Natural killer cell (primary cell): ENCODE measurements at regions not wholly inside any gene's neighbourhood (a gene's known extent, or its start where the extent isn't known, plus 50 kb on each side); places are given as distances from the start of the nearest gene placed in this dataset.

Experiments
- ATAC-seq, 3 donors: fragments of 150-1000 bp in 2 of 3; fragments of 200-7000 bp in 1 of 3; cut with Tn5 transposase; 1 replicate in 1 of 3; 2 replicates in 2 of 3; pipeline ENCODE4 v1.10.0; 2021; ENCODE audit warnings: mild to moderate bottlenecking in 2 of 3, moderate library complexity in 2 of 3
- DNase-seq, 2 donors: peaks; one replicate each; pipeline versions ENCODE4 v3.0.0 to v3.0.0-alpha.2; 2013 to 2021; ENCODE audit warnings: mixed read lengths in 1 of 2
- H3K27ac ChIP-seq: one replicate; pipeline ENCODE4 v1.5.1; 2013; ENCODE audit warnings: mild to moderate bottlenecking, low read length
- H3K27me3 ChIP-seq: one replicate; pipeline ENCODE4 v1.6.1; 2013; ENCODE audit warnings: low read length; ENCODE audit not compliant: control insufficient read depth, insufficient read depth
- H3K36me3 ChIP-seq: one replicate; pipeline ENCODE4 v1.6.1; 2013; ENCODE audit warnings: low read length; ENCODE audit not compliant: control insufficient read depth, insufficient read depth
- H3K4me1 ChIP-seq: one replicate; pipeline ENCODE4 v1.6.1; 2013; ENCODE audit warnings: low read length; ENCODE audit not compliant: control insufficient read depth, insufficient read depth
- H3K4me3 ChIP-seq: one replicate; pipeline ENCODE4 v1.5.1; 2013; ENCODE audit warnings: low read length
- H3K9me3 ChIP-seq: one replicate; pipeline ENCODE4 v1.6.1; 2013; ENCODE audit warnings: low read length; ENCODE audit not compliant: control insufficient read depth, insufficient read depth
- H3K27ac Mint-ChIP-seq, 2 donors: one replicate each; pipeline ENCODE4 v1.8.0; 2022; ENCODE audit warnings: mild to moderate bottlenecking in 2 of 2, mixed read lengths in 2 of 2, moderate library complexity in 1 of 2
- H3K27me3 Mint-ChIP-seq, 2 donors: one replicate each; pipeline ENCODE4 v1.8.0; 2022; ENCODE audit warnings: low read depth in 2 of 2, mixed read lengths in 2 of 2
- H3K36me3 Mint-ChIP-seq: one replicate; pipeline ENCODE4 v1.8.0; 2022; ENCODE audit warnings: mixed read lengths
- H3K4me1 Mint-ChIP-seq, 2 donors: one replicate each; pipeline ENCODE4 v1.8.0; 2022; ENCODE audit warnings: mixed read lengths in 2 of 2
- H3K4me3 Mint-ChIP-seq: one replicate; pipeline ENCODE4 v1.8.0; 2022; ENCODE audit warnings: mild to moderate bottlenecking, moderate library complexity, mixed read lengths
- H3K9me3 Mint-ChIP-seq, 2 donors: one replicate each; pipeline ENCODE4 v1.8.0; 2022; ENCODE audit warnings: mixed read lengths in 2 of 2
- WGBS: methylation state at CpG from one replicate; pipeline ENCODE4 v1.1.7; 2013; ENCODE audit warnings: missing lambda C conversion rate; ENCODE audit not compliant: insufficient coverage; 5-methylcytosine and 5-hydroxymethylcytosine counted together
- intact Hi-C: fragments of 100-400 bp; cut with micrococcal nuclease; formaldehyde crosslinking; loops from one replicate; pipeline ENCODE4 v1.14.2; 2022
- TF ChIP-seq, protein P1 (sequence below): fragments of 200-600 bp; IDR thresholded peaks from one replicate; pipeline ENCODE4 v1.8.0; 2022; ENCODE audit warnings: antibody characterized with exemption

DNA sequence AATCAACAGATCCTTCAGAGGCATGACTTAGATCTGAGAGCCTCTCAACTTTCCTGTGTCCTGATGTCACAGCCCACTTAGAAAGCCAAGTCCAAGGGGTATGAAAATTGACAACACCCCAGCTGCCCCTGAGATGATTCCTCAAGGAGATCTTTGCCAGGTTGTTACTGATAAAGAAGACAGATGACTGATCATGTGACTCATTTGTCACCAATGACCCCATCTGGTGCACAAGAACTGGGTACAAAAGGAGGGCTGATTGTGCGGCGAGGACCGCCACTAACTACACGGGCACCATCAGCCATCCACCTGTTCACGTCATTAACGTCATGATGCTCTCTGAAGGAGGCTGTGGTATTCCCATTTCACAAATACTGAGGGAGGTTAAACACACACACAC is 583.2 kb upstream of the KLF4 start:
- no peak for ATAC-seq
- Histone ChIP-seq H3K4me1 (no peaks in the 10 kb centered on the region), H3K27ac (no peak overlapping the region), H3K36me3 (no peaks in the 10 kb centered on the region), H3K27me3 (no peaks in the 10 kb centered on the region), H3K9me3 (no peaks in the 10 kb centered on the region), H3K4me3 (no peak overlapping the region)
- Mint-ChIP-seq H3K27me3 (no peaks in the 10 kb centered on the region), H3K9me3 (peaks cover 0 to 3% of the 10 kb centered on the region in 2 donors), H3K36me3 (no peaks in the 10 kb centered on the region), H3K27ac (no peak overlapping the region), H3K4me3 (no peak overlapping the region), H3K4me1 (no peaks in the 10 kb centered on the region)
- 90% methylated on average over 6 of the region's 6 CpGs for WGBS
- DNase-seq = no peak
- intact Hi-C loops = no loop called here
- TF ChIP-seq, protein P1, sequence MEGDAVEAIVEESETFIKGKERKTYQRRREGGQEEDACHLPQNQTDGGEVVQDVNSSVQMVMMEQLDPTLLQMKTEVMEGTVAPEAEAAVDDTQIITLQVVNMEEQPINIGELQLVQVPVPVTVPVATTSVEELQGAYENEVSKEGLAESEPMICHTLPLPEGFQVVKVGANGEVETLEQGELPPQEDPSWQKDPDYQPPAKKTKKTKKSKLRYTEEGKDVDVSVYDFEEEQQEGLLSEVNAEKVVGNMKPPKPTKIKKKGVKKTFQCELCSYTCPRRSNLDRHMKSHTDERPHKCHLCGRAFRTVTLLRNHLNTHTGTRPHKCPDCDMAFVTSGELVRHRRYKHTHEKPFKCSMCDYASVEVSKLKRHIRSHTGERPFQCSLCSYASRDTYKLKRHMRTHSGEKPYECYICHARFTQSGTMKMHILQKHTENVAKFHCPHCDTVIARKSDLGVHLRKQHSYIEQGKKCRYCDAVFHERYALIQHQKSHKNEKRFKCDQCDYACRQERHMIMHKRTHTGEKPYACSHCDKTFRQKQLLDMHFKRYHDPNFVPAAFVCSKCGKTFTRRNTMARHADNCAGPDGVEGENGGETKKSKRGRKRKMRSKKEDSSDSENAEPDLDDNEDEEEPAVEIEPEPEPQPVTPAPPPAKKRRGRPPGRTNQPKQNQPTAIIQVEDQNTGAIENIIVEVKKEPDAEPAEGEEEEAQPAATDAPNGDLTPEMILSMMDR = no peak

DNA sequence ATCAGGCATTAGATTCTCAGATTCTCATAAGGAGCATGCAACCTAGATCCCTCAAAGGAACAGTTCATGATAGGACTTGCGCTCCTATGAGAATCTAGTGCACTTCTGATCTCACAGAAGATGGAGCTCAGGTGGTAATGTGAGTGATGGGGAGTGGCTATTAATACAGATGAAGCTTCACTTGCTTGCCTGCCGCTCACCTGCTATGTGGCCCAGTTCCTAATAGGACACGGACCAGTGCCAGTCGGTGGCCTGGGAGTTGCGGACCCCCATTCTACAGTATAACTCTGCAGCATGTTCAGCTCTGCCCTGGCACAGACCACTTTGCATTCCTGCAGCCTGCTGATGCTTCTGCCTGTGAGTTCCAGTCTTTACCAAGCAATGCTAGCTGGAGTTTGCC is 581.3 kb upstream of the KLF4 start:
- Mint-ChIP-seq H3K27ac (no peak overlapping the region), H3K4me1 (no peaks in the 10 kb centered on the region), H3K36me3 (no peaks in the 10 kb centered on the region), H3K9me3 (peaks cover 0 to 3% of the 10 kb centered on the region in 2 donors), H3K4me3 (no peak overlapping the region), H3K27me3 (no peaks in the 10 kb centered on the region)
- Histone ChIP-seq H3K27me3 (no peaks in the 10 kb centered on the region), H3K27ac (no peak overlapping the region), H3K4me1 (no peaks in the 10 kb centered on the region), H3K4me3 (no peak overlapping the region), H3K9me3 (no peaks in the 10 kb centered on the region), H3K36me3 (no peaks in the 10 kb centered on the region)
- ATAC-seq = no peak
- WGBS = 96% methylated on average over 5 of the region's 5 CpGs
- DNase-seq = no peak
- intact Hi-C loops = no loop called here
- TF ChIP-seq, protein P1 = no peak

DNA sequence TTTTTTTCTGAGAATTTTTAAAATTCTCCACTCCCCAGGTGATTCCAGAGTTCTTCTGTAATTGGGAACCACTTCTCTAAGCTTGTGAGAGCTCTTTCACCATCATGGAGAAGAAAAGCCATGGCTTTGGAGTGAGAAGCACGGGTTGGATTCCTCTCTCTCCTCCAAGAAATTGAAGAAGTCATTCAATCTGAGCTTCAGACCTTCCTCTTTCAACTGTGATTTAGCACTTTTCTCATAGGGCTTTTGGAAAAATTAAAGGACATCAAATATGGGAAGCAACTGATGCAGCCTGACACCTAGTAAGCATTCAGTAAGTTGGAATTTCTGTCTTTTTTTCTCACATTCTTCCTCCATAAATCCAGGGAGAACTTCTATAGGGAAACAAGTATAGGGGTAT is 580.4 kb upstream of the KLF4 start:
- H3K27me3 Mint-ChIP-seq = no peaks in the 10 kb centered on the region
- peaks cover 0 to 3% of the 10 kb centered on the region in 2 donors for H3K9me3 Mint-ChIP-seq
- TF ChIP-seq, protein P1 = no peak
- no peak overlapping the region for H3K4me3 ChIP-seq
- H3K27ac Mint-ChIP-seq = no peak overlapping the region
- intact Hi-C loops = no loop called here
- no peak overlapping the region for H3K27ac ChIP-seq
- H3K4me1 Mint-ChIP-seq = no peaks in the 10 kb centered on the region
- DNase-seq (no peak), ATAC-seq (no peak)
- H3K4me3 Mint-ChIP-seq = no peak overlapping the region
- no peaks in the 10 kb centered on the region for H3K9me3 ChIP-seq
- H3K4me1 ChIP-seq = no peaks in the 10 kb centered on the region
- H3K27me3 ChIP-seq = no peaks in the 10 kb centered on the region
- H3K36me3 Mint-ChIP-seq = no peaks in the 10 kb centered on the region
- WGBS = 75% methylated on average over 1 of the region's 1 CpG
- no peaks in the 10 kb centered on the region for H3K36me3 ChIP-seq

DNA sequence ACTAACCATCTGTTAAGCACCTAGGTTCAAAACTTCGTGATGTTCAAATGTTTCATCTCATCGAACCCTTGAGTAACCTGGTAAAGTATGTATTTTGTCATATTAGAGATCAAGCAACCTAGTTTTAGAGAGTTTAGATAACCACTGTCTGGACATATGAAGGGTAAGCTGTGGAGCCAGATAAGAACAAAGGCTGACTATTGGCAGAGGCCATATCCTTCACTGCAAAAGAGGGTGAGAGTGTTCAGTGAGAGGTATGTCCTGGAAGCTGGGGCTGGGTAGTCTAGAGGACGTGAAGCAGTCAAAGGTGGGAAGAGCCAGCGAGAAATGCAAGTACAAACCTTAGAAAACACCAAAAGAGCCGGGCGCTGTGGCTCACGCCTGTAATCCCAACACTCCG is 573.1 kb upstream of the KLF4 start:
- no peaks in the 10 kb centered on the region for H3K36me3 Mint-ChIP-seq
- ATAC-seq = no peak
- no peak for DNase-seq
- Histone ChIP-seq H3K27ac (no peak overlapping the region), H3K4me3 (no peak overlapping the region), H3K36me3 (no peaks in the 10 kb centered on the region), H3K4me1 (no peaks in the 10 kb centered on the region), H3K9me3 (no peaks in the 10 kb centered on the region), H3K27me3 (no peaks in the 10 kb centered on the region)
- 92% methylated on average over 8 of the region's 8 CpGs for WGBS
- intact Hi-C loops = no loop called here
- H3K4me3 Mint-ChIP-seq = no peak overlapping the region
- H3K27ac Mint-ChIP-seq = no peak overlapping the region
- H3K9me3 Mint-ChIP-seq = peaks cover 5% of the 10 kb centered on the region in 2 donors
- TF ChIP-seq, protein P1 = no peak
- no peaks in the 10 kb centered on the region for H3K27me3 Mint-ChIP-seq
- H3K4me1 Mint-ChIP-seq = no peaks in the 10 kb centered on the region
